GM13977 (cell line): ENCODE measurements at regions not wholly inside any gene's neighbourhood (a gene's known extent, or its start where the extent isn't known, plus 50 kb on each side); places are given as distances from the start of the nearest gene placed in this dataset.

Source experiments
- DNase-seq: peaks from one replicate; pipeline ENCODE4 v3.0.0; 2012; ENCODE audit warnings: low spot score
- CTCF ChIP-seq: IDR thresholded peaks from 2 replicates; pipeline ENCODE4 v1.5.1; 2012; ENCODE audit warnings: mild to moderate bottlenecking, control low read depth; ENCODE audit not compliant: insufficient read depth; ENCODE audit errors: extremely low read depth, missing control alignments
- in situ Hi-C: fragments of 300-500 bp; cut with MboI; formaldehyde crosslinking; loops from one replicate; pipeline ENCODE4 v1.12.0; 2022; ENCODE audit warnings: low sequenced_read_pairs, low pct_unique_long_range_greater_than_20kb, mixed read lengths, inconsistent platforms; ENCODE audit not compliant: unreplicated experiment

- TF ChIP-seq CTCF, result no peak
- in situ Hi-C loops, result no loop called here
- no peak for DNase-seq
Observed at GRCh38 chr9:24382566-24382965, 163.1 kb downstream of the IZUMO3 start.

GRCh38 chr9:24381205-24381604, 164.5 kb downstream of the IZUMO3 start:
- in situ Hi-C loops, result no loop called here
- no peak for TF ChIP-seq CTCF
- DNase-seq, result no peak

GRCh38 chr9:24359046-24359445, 186.7 kb downstream of the IZUMO3 start:
- TF ChIP-seq CTCF, result no peak

GRCh38 chr9:24351973-24352372, 193.7 kb downstream of the IZUMO3 start:
- DNase-seq, result no peak
- in situ Hi-C loops, result no loop called here
- no peak for TF ChIP-seq CTCF

More at GRCh38 chr9:24359046-24359445, 186.7 kb downstream of the IZUMO3 start:
- in situ Hi-C loops, result no loop called here
- DNase-seq, result no peak

- TF ChIP-seq CTCF, result no peak
- in situ Hi-C loops, result no loop called here
- no peak for DNase-seq
Observed at GRCh38 chr9:24351258-24351657, 194.4 kb downstream of the IZUMO3 start.

- in situ Hi-C loops, result no loop called here
- TF ChIP-seq CTCF, result no peak
- DNase-seq, result no peak
Observed at GRCh38 chr9:24342457-24342856, 203.2 kb downstream of the IZUMO3 start.

GRCh38 chr9:24333629-24334028, 212.1 kb downstream of the IZUMO3 start:
- in situ Hi-C loops, result no loop called here
- no peak for DNase-seq
- no peak for TF ChIP-seq CTCF
